Osteocyte (in vitro differentiated cells): ENCODE measurements at regions not wholly inside any gene's neighbourhood (a gene's known extent, or its start where the extent isn't known, plus 50 kb on each side); places are given as distances from the start of the nearest gene placed in this dataset.

Source experiments
- DNase-seq: peaks from one replicate; pipeline ENCODE4 v3.0.0; 2021; ENCODE audit warnings: mixed read lengths; ENCODE audit not compliant: unreplicated experiment; ENCODE audit errors: extremely low spot score
- H3K27ac Mint-ChIP-seq: one replicate; pipeline ENCODE4 v1.8.0; 2021; ENCODE audit warnings: mild to moderate bottlenecking, mixed read lengths; ENCODE audit not compliant: unreplicated experiment
- H3K27me3 Mint-ChIP-seq: one replicate; pipeline ENCODE4 v1.8.0; 2021; ENCODE audit warnings: mixed read lengths; ENCODE audit not compliant: unreplicated experiment
- H3K36me3 Mint-ChIP-seq: one replicate; pipeline ENCODE4 v1.8.0; 2021; ENCODE audit warnings: mixed read lengths; ENCODE audit not compliant: unreplicated experiment
- H3K4me1 Mint-ChIP-seq: one replicate; pipeline ENCODE4 v1.8.0; 2021; ENCODE audit warnings: mixed read lengths; ENCODE audit not compliant: unreplicated experiment
- H3K4me3 Mint-ChIP-seq: one replicate; pipeline ENCODE4 v1.8.0; 2021; ENCODE audit warnings: mild to moderate bottlenecking, moderate library complexity, mixed read lengths; ENCODE audit not compliant: unreplicated experiment
- H3K9me3 Mint-ChIP-seq: one replicate; pipeline ENCODE4 v1.8.0; 2021; ENCODE audit warnings: mixed read lengths; ENCODE audit not compliant: unreplicated experiment
- CTCF ChIP-seq: fragments of 200-600 bp; sonication (generic); IDR thresholded peaks from 2 replicates; pipeline ENCODE4 v1.5.0; 2021; ENCODE audit warnings: antibody characterized with exemption, mild to moderate bottlenecking, moderate library complexity

- H3K36me3 Mint-ChIP-seq: no peaks in the 10 kb centered on the region
- no peaks in the 10 kb centered on the region for H3K27me3 Mint-ChIP-seq
- peaks cover 12% of the 10 kb centered on the region for H3K9me3 Mint-ChIP-seq
- H3K4me1 Mint-ChIP-seq: no peaks in the 10 kb centered on the region
- no peak overlapping the region for H3K27ac Mint-ChIP-seq
- no peak for DNase-seq
- no peak overlapping the region for H3K4me3 Mint-ChIP-seq
- no peak for TF ChIP-seq CTCF
These were observed 64.7 kb upstream of the NTRK3 start for GRCh38 chr15:88321271-88321670.

GRCh38 chr15:88316586-88316985 lies 60.0 kb upstream of the NTRK3 start:
- no peak for DNase-seq
- no peak for TF ChIP-seq CTCF
- Mint-ChIP-seq H3K4me1 (no peaks in the 10 kb centered on the region), H3K27ac (no peak overlapping the region), H3K27me3 (no peaks in the 10 kb centered on the region), H3K9me3 (peaks cover 8% of the 10 kb centered on the region), H3K4me3 (no peak overlapping the region), H3K36me3 (no peaks in the 10 kb centered on the region)

GRCh38 chr15:88315221-88315878 lies 58.8 kb upstream of the NTRK3 start:
- no peak for DNase-seq
- TF ChIP-seq CTCF: no peak
- H3K4me1 Mint-ChIP-seq: no peaks in the 10 kb centered on the region
- H3K27ac Mint-ChIP-seq: no peak overlapping the region
- H3K4me3 Mint-ChIP-seq: no peak overlapping the region
- peaks cover 4% of the 10 kb centered on the region for H3K9me3 Mint-ChIP-seq
- no peaks in the 10 kb centered on the region for H3K36me3 Mint-ChIP-seq
- H3K27me3 Mint-ChIP-seq: no peaks in the 10 kb centered on the region

- Mint-ChIP-seq H3K4me1 (no peaks in the 10 kb centered on the region), H3K9me3 (no peaks in the 10 kb centered on the region), H3K36me3 (no peaks in the 10 kb centered on the region), H3K27ac (no peak overlapping the region), H3K27me3 (no peaks in the 10 kb centered on the region), H3K4me3 (no peak overlapping the region)
- DNase-seq: no peak
- no peak for TF ChIP-seq CTCF
These were observed 56.5 kb upstream of the NTRK3 start for GRCh38 chr15:88312941-88313579.

- Mint-ChIP-seq H3K4me1 (no peaks in the 10 kb centered on the region), H3K4me3 (no peak overlapping the region), H3K27ac (no peak overlapping the region), H3K9me3 (no peaks in the 10 kb centered on the region), H3K36me3 (no peaks in the 10 kb centered on the region), H3K27me3 (no peaks in the 10 kb centered on the region)
- no peak for TF ChIP-seq CTCF
- no peak for DNase-seq
These were observed 52.8 kb upstream of the NTRK3 start for GRCh38 chr15:88309363-88309762.
